PC-3 (cell line): ENCODE measurements at regions not wholly inside any gene's neighbourhood (a gene's known extent, or its start where the extent isn't known, plus 50 kb on each side); places are given as distances from the start of the nearest gene placed in this dataset.

Experiments used
- ATAC-seq: fragments of 200-7000 bp; cut with Tn5 transposase; 2 replicates; pipeline ENCODE4 v1.9.1; 2020; ENCODE audit warnings: mild to moderate bottlenecking, moderate library complexity
- BruUV-seq: library from RNA; stranded (reverse); fragments of 400-500 nt; replicated peaks from 2 replicates; lab custom pipeline; 2021; lab: Mats Ljungman, UMichigan
- CTCF ChIA-PET: fragments of 300-600 bp; sonication (Branson Sonifier 250); formaldehyde crosslinking; loops from one replicate; lab custom pipeline; 2022; ENCODE audit warnings: antibody characterized with exemption; lab: Charles Lee
- POLR2A ChIA-PET: fragments of 300-600 bp; sonication (Branson Sonifier 250); formaldehyde crosslinking; loops from one replicate; lab custom pipeline; 2022; ENCODE audit warnings: antibody characterized with exemption; ENCODE audit not compliant: unreplicated experiment; lab: Charles Lee
- DNase-seq: peaks from one replicate; pipeline ENCODE4 v3.0.0-alpha.2; 2015
- H2AFZ ChIP-seq: fragments of 300-600 bp; sonication (generic); 2 replicates; pipeline ENCODE4 v1.6.0; 2016; ENCODE audit warnings: antibody characterized with exemption, low read length
- H3F3A ChIP-seq: fragments of 300-600 bp; sonication (generic); one replicate; pipeline ENCODE4 v1.6.0; 2017; ENCODE audit warnings: antibody characterized with exemption, low read length, control low read depth, mild to moderate bottlenecking; ENCODE audit not compliant: unreplicated experiment
- H3K27ac ChIP-seq: fragments of 300-600 bp; sonication (generic); 2 replicates; pipeline ENCODE4 v1.5.1; 2016; ENCODE audit warnings: mild to moderate bottlenecking, low read length
- H3K27me3 ChIP-seq: fragments of 300-600 bp; sonication (generic); 2 replicates; pipeline ENCODE4 v1.6.1; 2016; ENCODE audit warnings: low read length, mixed read lengths
- H3K36me3 ChIP-seq: fragments of 300-600 bp; sonication (generic); 2 replicates; pipeline ENCODE4 v1.6.1; 2016; ENCODE audit warnings: low read depth, mixed run types, low read length, mixed read lengths
- H3K4me1 ChIP-seq: fragments of 300-600 bp; sonication (generic); 2 replicates; pipeline ENCODE4 v1.5.1; 2016; ENCODE audit warnings: low read length; ENCODE audit not compliant: insufficient read depth
- H3K4me2 ChIP-seq: fragments of 300-600 bp; sonication (generic); 2 replicates; pipeline ENCODE4 v1.6.0; 2016; ENCODE audit warnings: low read length
- H3K4me3 ChIP-seq: fragments of 300-600 bp; sonication (generic); 2 replicates; pipeline ENCODE4 v1.5.1; 2016; ENCODE audit warnings: mild to moderate bottlenecking, low read length, mixed read lengths
- H3K79me2 ChIP-seq: fragments of 300-600 bp; sonication (generic); 2 replicates; pipeline ENCODE4 v1.6.1; 2017; ENCODE audit warnings: low read length, mixed read lengths
- H3K9ac ChIP-seq: fragments of 300-600 bp; sonication (generic); 2 replicates; pipeline ENCODE4 v1.6.0; 2016; ENCODE audit warnings: mild to moderate bottlenecking, low read length
- H3K9me2 ChIP-seq: fragments of 300-600 bp; sonication (generic); replicated peaks from 2 replicates; pipeline ENCODE4 v1.6.1; 2016; ENCODE audit warnings: mixed run types, low read length, mixed read lengths
- H3K9me3 ChIP-seq: fragments of 300-600 bp; sonication (generic); 2 replicates; pipeline ENCODE4 v1.6.1; 2016; ENCODE audit warnings: low read length, mixed read lengths
- H4K20me1 ChIP-seq: fragments of 300-600 bp; sonication (generic); 2 replicates; pipeline ENCODE4 v1.6.1; 2016; ENCODE audit warnings: low read length, mixed read lengths
- EZH2phosphoT487 ChIP-seq: fragments of 300-600 bp; sonication (generic); IDR thresholded peaks from 2 replicates; pipeline ENCODE4 v1.6.1; 2018; ENCODE audit warnings: mild to moderate bottlenecking, antibody characterized with exemption, low read length, borderline replicate concordance
- intact Hi-C: fragments of 100-400 bp; cut with micrococcal nuclease; formaldehyde crosslinking; loops from 2 replicates; pipeline ENCODE4 v1.9.0; 2023

- H3K9ac ChIP-seq: no peak overlapping the region
- no peak for DNase-seq
- peaks cover 4% of the 10 kb centered on the region for H3K4me1 ChIP-seq
- H3K9me3 ChIP-seq: no peaks in the 10 kb centered on the region
- H3K27ac ChIP-seq: no peak overlapping the region
- H3K36me3 ChIP-seq: no peaks in the 10 kb centered on the region
- ATAC-seq: no peak
- no peaks in the 10 kb centered on the region for H3K27me3 ChIP-seq
- H3K4me3 ChIP-seq: no peak overlapping the region
- no peaks in the 10 kb centered on the region for H3K9me2 ChIP-seq
- H3K79me2 ChIP-seq: no peaks in the 10 kb centered on the region
- no peaks in the 10 kb centered on the region for H4K20me1 ChIP-seq
- ChIA-PET CTCF (no interaction called here), POLR2A (no interaction called here)
- H3F3A ChIP-seq: no peaks in the 10 kb centered on the region
- no peak for TF ChIP-seq EZH2phosphoT487
- no peak overlapping the region for H3K4me2 ChIP-seq
- no peak overlapping the region for H2AFZ ChIP-seq
- BruUV-seq: no TSS peak
- intact Hi-C loops: no loop called here
Observed at GRCh38 chr10:114771749-114772148, 49.8 kb upstream of the FHIP2A start.
